ENCODE measurements at regions not wholly inside any gene's neighbourhood (a gene's known extent, or its start where the extent isn't known, plus 50 kb on each side); places are given as distances from the start of the nearest gene placed in this dataset.

- DNase-seq (ENCODE audit: low read depth, low spot score): no peak
These were observed 71.4 kb upstream of the GLS start for GRCh38 chr2:190809139-190809764.

- DNase-seq (ENCODE audit: low read depth, low spot score): no peak
These were observed 70.6 kb upstream of the GLS start for GRCh38 chr2:190809876-190810525.

- no peak for DNase-seq (ENCODE audit: low read depth, low spot score)
These were observed 69.5 kb upstream of the GLS start for GRCh38 chr2:190810981-190811587.

- no peak for DNase-seq (ENCODE audit: low read depth, low spot score)
These were observed 68.8 kb upstream of the GLS start for GRCh38 chr2:190811811-190812210.

GRCh38 chr2:190812506-190813294 lies 67.9 kb upstream of the GLS start:
- no peak for DNase-seq (ENCODE audit: low read depth, low spot score)

GRCh38 chr2:190815226-190815625 lies 65.4 kb upstream of the GLS start:
- DNase-seq (ENCODE audit: low read depth, low spot score): no peak

GRCh38 chr2:190817082-190817481 lies 63.5 kb upstream of the GLS start:
- DNase-seq (ENCODE audit: low read depth, low spot score): no peak

GRCh38 chr2:190819840-190820301 lies 60.8 kb upstream of the GLS start:
- no peak for DNase-seq (ENCODE audit: low read depth, low spot score)

GRCh38 chr2:190820416-190820815 lies 60.2 kb upstream of the GLS start:
- no peak for DNase-seq (ENCODE audit: low read depth, low spot score)

- no peak for DNase-seq (ENCODE audit: low read depth, low spot score)
These were observed 58.6 kb upstream of the GLS start for GRCh38 chr2:190822043-190822442.

- DNase-seq (ENCODE audit: low read depth, low spot score): no peak
These were observed 52.9 kb upstream of the GLS start for GRCh38 chr2:190827720-190828119.

- DNase-seq (ENCODE audit: low read depth, low spot score): no peak
These were observed 51.0 kb upstream of the GLS start for GRCh38 chr2:190829642-190830041.

All from activated naive CD8-positive, alpha-beta T cell treated with anti-CD3 and anti-CD28 coated beads, Interleukin-2, amount 50 U/mL, for 16 hours (primary cell).